ENCODE measurements at regions not wholly inside any gene's neighbourhood (a gene's known extent, or its start where the extent isn't known, plus 50 kb on each side); places are given as distances from the start of the nearest gene placed in this dataset.

DNA sequence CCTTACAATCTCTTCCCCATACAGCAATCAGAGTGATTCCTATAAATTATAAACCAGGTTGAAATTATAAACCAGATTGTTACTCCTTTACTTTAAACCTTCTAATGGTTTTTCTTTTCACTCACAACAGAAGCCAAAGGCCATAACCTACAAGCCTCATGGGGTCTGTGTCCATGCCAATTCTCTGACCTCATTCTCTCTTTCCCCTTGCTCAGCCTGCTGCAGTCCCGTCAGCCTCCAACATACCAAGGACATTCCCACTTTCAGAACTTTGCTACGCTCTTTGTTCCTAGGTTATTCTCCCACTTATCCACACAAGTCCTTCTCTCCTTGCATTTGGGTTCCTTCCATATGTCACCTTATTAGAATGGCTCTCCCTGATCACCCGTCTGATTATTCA is 277.9 kb upstream of the TCF21 start:
- no peak overlapping the region for H3K4me3 ChIP-seq (ENCODE audit: low read depth, low read length)
- TF ChIP-seq, protein P1, sequence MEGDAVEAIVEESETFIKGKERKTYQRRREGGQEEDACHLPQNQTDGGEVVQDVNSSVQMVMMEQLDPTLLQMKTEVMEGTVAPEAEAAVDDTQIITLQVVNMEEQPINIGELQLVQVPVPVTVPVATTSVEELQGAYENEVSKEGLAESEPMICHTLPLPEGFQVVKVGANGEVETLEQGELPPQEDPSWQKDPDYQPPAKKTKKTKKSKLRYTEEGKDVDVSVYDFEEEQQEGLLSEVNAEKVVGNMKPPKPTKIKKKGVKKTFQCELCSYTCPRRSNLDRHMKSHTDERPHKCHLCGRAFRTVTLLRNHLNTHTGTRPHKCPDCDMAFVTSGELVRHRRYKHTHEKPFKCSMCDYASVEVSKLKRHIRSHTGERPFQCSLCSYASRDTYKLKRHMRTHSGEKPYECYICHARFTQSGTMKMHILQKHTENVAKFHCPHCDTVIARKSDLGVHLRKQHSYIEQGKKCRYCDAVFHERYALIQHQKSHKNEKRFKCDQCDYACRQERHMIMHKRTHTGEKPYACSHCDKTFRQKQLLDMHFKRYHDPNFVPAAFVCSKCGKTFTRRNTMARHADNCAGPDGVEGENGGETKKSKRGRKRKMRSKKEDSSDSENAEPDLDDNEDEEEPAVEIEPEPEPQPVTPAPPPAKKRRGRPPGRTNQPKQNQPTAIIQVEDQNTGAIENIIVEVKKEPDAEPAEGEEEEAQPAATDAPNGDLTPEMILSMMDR (IDR thresholded peaks at IDR 0.05; ENCODE audit: control insufficient read depth, extremely low read depth, insufficient read depth), result no peak
- no peak for DNase-seq (ENCODE audit: low read depth)

GRCh38 chr6:133612459-133612858 is 276.5 kb upstream of the TCF21 start:
- H3K4me3 ChIP-seq (ENCODE audit: low read depth, low read length), result no peak overlapping the region
- DNase-seq (ENCODE audit: low read depth), result no peak
- TF ChIP-seq, protein P1 (IDR thresholded peaks at IDR 0.05; ENCODE audit: control insufficient read depth, extremely low read depth, insufficient read depth), result no peak

- H3K4me3 ChIP-seq (ENCODE audit: low read depth, low read length), result no peak overlapping the region
- no peak for DNase-seq (ENCODE audit: low read depth)
- TF ChIP-seq, protein P1 (IDR thresholded peaks at IDR 0.05; ENCODE audit: control insufficient read depth, extremely low read depth, insufficient read depth), result no peak
Observed at GRCh38 chr6:133613211-133613610, 275.7 kb upstream of the TCF21 start.

DNA sequence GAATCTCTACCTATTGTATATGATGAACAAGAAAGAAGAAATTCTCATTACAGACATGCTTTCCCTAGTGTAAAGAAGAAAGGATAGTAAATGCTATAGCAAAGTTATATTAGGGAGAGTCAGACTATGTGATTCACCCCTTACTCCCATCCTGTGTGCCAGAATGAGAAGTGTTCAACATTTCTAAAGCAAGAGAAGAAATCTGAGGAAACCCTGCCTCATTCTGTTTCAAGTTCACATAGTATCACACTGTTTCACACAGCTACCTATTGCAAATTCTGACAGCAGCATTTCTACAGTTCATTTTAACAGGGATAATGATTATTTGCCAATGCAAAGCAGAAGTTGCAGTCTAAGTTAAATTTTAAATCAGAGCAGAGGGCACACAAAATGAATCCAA is 267.2 kb upstream of the TCF21 start:
- H3K4me3 ChIP-seq (ENCODE audit: low read depth, low read length), result no peak overlapping the region
- no peak for DNase-seq (ENCODE audit: low read depth)
- TF ChIP-seq, protein P1 (IDR thresholded peaks at IDR 0.05; ENCODE audit: control insufficient read depth, extremely low read depth, insufficient read depth), result no peak

GRCh38 chr6:133623065-133623464 is 265.8 kb upstream of the TCF21 start:
- TF ChIP-seq, protein P1 (IDR thresholded peaks at IDR 0.05; ENCODE audit: control insufficient read depth, extremely low read depth, insufficient read depth), result no peak
- no peak overlapping the region for H3K4me3 ChIP-seq (ENCODE audit: low read depth, low read length)
- DNase-seq (ENCODE audit: low read depth), result no peak

- H3K4me3 ChIP-seq (ENCODE audit: low read depth, low read length), result no peak overlapping the region
- TF ChIP-seq, protein P1 (IDR thresholded peaks at IDR 0.05; ENCODE audit: control insufficient read depth, extremely low read depth, insufficient read depth), result no peak
- DNase-seq (ENCODE audit: low read depth), result no peak
Observed at GRCh38 chr6:133623621-133624020, 265.3 kb upstream of the TCF21 start.

DNA sequence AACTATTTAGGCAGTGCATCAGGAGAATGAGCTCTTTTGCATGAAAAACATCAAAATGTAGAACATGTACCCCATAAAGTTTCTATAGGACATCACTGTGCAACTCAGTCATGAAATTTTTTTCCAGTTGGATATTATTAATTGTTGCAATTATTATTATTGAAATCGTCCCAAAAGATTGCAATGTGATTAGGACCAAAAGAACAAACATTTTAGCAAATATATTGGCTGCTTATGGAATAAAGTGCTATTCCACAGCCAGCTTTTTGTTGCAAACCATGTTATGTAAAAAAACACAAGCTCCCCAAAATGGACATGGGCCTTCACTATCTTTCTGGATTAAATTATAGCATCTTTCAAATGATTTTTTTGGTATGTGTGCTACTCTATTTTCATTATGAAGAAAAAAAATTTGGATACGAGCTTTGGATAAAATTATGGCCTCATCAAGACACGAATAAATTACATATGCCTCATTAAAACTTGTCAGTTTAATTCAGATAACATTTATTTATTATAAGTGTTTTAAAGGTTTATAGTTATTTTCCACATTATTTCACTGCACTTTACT is 262.7 kb upstream of the TCF21 start:
- TF ChIP-seq, protein P1 (IDR thresholded peaks at IDR 0.05; ENCODE audit: control insufficient read depth, extremely low read depth, insufficient read depth), result no peak
- DNase-seq (ENCODE audit: low read depth), result no peak
- no peak overlapping the region for H3K4me3 ChIP-seq (ENCODE audit: low read depth, low read length)
